Trophoblast cell (in vitro differentiated cells and primary cell): ENCODE measurements at regions not wholly inside any gene's neighbourhood (a gene's known extent, or its start where the extent isn't known, plus 50 kb on each side); places are given as distances from the start of the nearest gene placed in this dataset.

Source experiments
- DNase-seq, 2 donors: peaks; one replicate each; pipeline ENCODE4 v3.0.0-alpha.2; 2016
- H2AFZ ChIP-seq: 2 replicates; pipeline ENCODE4 v1.6.1; 2013; ENCODE audit warnings: low read length, moderate library complexity, mild to moderate bottlenecking; ENCODE audit not compliant: insufficient read depth, poor library complexity
- H2AK5ac ChIP-seq: 2 replicates; pipeline ENCODE4 v1.6.1; 2013; ENCODE audit warnings: mild to moderate bottlenecking, low read length
- H2BK120ac ChIP-seq: 2 replicates; pipeline ENCODE4 v1.6.1; 2013; ENCODE audit warnings: low read length, mild to moderate bottlenecking, moderate library complexity; ENCODE audit not compliant: insufficient read depth, poor library complexity
- H2BK12ac ChIP-seq: 2 replicates; pipeline ENCODE4 v1.6.1; 2013; ENCODE audit warnings: mild to moderate bottlenecking, low read length, moderate library complexity
- H2BK5ac ChIP-seq: 2 replicates; pipeline ENCODE4 v1.6.1; 2013; ENCODE audit warnings: low read length, low read depth, moderate library complexity, mild to moderate bottlenecking; ENCODE audit not compliant: poor library complexity
- H3K14ac ChIP-seq: 2 replicates; pipeline ENCODE4 v1.6.1; 2013; ENCODE audit warnings: mild to moderate bottlenecking, low read length
- H3K18ac ChIP-seq: 2 replicates; pipeline ENCODE4 v1.6.1; 2013; ENCODE audit warnings: mild to moderate bottlenecking, low read length
- H3K23ac ChIP-seq: 2 replicates; pipeline ENCODE4 v1.6.1; 2013; ENCODE audit warnings: low read length
- H3K27ac ChIP-seq: 2 replicates; pipeline ENCODE4 v1.5.1; 2013; ENCODE audit warnings: low read depth, mild to moderate bottlenecking, inconsistent platforms, low read length, moderate library complexity
- H3K27me3 ChIP-seq: 2 replicates; pipeline ENCODE4 v1.6.1; 2013; ENCODE audit warnings: inconsistent platforms, mild to moderate bottlenecking, low read length, moderate library complexity; ENCODE audit not compliant: insufficient read depth
- H3K36me3 ChIP-seq, 2 experiments: 1 replicate in 1 of 2; 2 replicates in 1 of 2; pipeline ENCODE4 v1.6.1; 2013; ENCODE audit warnings: low read length in 2 of 2, mild to moderate bottlenecking in 2 of 2, moderate library complexity in 1 of 2; ENCODE audit not compliant: insufficient read depth in 2 of 2, control insufficient read depth in 1 of 2
- H3K4ac ChIP-seq: 2 replicates; pipeline ENCODE4 v1.6.1; 2013; ENCODE audit warnings: low read depth, mild to moderate bottlenecking, low read length, moderate library complexity
- H3K4me1 ChIP-seq, 2 experiments: 1 replicate in 1 of 2; 2 replicates in 1 of 2; pipeline ENCODE4 v1.6.1; 2013; ENCODE audit warnings: low read length in 2 of 2, mild to moderate bottlenecking in 2 of 2, moderate library complexity in 1 of 2; ENCODE audit not compliant: insufficient read depth in 2 of 2, control insufficient read depth in 1 of 2
- H3K4me2 ChIP-seq: 2 replicates; pipeline ENCODE4 v1.6.1; 2013; ENCODE audit warnings: inconsistent platforms, mild to moderate bottlenecking, low read length, moderate library complexity
- H3K4me3 ChIP-seq: 2 replicates; pipeline ENCODE4 v1.5.1; 2013; ENCODE audit warnings: mild to moderate bottlenecking, low read depth, low read length, inconsistent platforms
- H3K79me1 ChIP-seq: one replicate; pipeline ENCODE4 v1.6.1; 2013; ENCODE audit warnings: low read length
- H3K79me2 ChIP-seq: 2 replicates; pipeline ENCODE4 v1.6.1; 2013; ENCODE audit warnings: low read length, mild to moderate bottlenecking; ENCODE audit not compliant: control insufficient read depth, insufficient read depth, poor library complexity
- H3K9ac ChIP-seq: 2 replicates; pipeline ENCODE4 v1.6.1; 2013; ENCODE audit warnings: mild to moderate bottlenecking, low read length
- H3K9me3 ChIP-seq: 2 replicates; pipeline ENCODE4 v1.6.1; 2013; ENCODE audit warnings: low read depth, mild to moderate bottlenecking, control low read depth, inconsistent platforms, low read length; ENCODE audit not compliant: insufficient read depth
- H4K12ac ChIP-seq: 2 replicates; pipeline ENCODE4 v1.6.1; 2013; ENCODE audit warnings: low read depth, mild to moderate bottlenecking, low read length, moderate library complexity
- H4K8ac ChIP-seq: 2 replicates; pipeline ENCODE4 v1.6.1; 2013; ENCODE audit warnings: low read depth, mild to moderate bottlenecking, low read length, moderate library complexity
- H4K91ac ChIP-seq: one replicate; pipeline ENCODE4 v1.6.1; 2013; ENCODE audit warnings: low read depth, mild to moderate bottlenecking, low read length, moderate library complexity
- WGBS: extraction: QIAGEN DNeasy Blood & Tissue Kit; methylation state at CpG from one replicate; pipeline ENCODE4 v1.1.7; 2013; ENCODE audit warnings: missing lambda C conversion rate; ENCODE audit not compliant: insufficient read length, insufficient coverage; ENCODE audit errors: extremely low coverage; 5-methylcytosine and 5-hydroxymethylcytosine counted together

- Histone ChIP-seq H3K9me3 (no peaks in the 10 kb centered on the region), H3K4me1 (no peaks in the 10 kb centered on the region), H3K9ac (no peak overlapping the region), H2BK12ac (no peak overlapping the region), H4K91ac (no peak overlapping the region), H3K36me3 (no peaks in the 10 kb centered on the region), H4K8ac (no peak overlapping the region), H3K4ac (no peak overlapping the region), H2BK120ac (no peak overlapping the region), H3K79me2 (no peaks in the 10 kb centered on the region), H3K18ac (no peak overlapping the region), H3K14ac (no peak overlapping the region), H3K27me3 (no peaks in the 10 kb centered on the region), H2AK5ac (no peak overlapping the region), H3K27ac (no peak overlapping the region), H4K12ac (no peak overlapping the region), H3K4me2 (no peak overlapping the region), H3K23ac (no peak overlapping the region), H2BK5ac (no peak overlapping the region), H3K4me3 (no peak overlapping the region), H2AFZ (no peak overlapping the region), H3K79me1 (no peaks in the 10 kb centered on the region)
- WGBS: no CpG with 5 or more reads among the region's 4 CpGs
- DNase-seq: no peak
These were observed 78.9 kb upstream of the MROH9 start for GRCh38 chr1:170856455-170856854.

- Histone ChIP-seq H3K4me1 (no peaks in the 10 kb centered on the region), H3K4me3 (no peak overlapping the region), H4K91ac (no peak overlapping the region), H3K27ac (no peak overlapping the region), H2BK5ac (no peak overlapping the region), H4K8ac (no peak overlapping the region), H2BK120ac (no peak overlapping the region), H3K79me1 (no peaks in the 10 kb centered on the region), H4K12ac (no peak overlapping the region), H3K27me3 (no peaks in the 10 kb centered on the region), H3K9ac (no peak overlapping the region), H3K23ac (no peak overlapping the region), H3K79me2 (no peaks in the 10 kb centered on the region), H3K18ac (no peak overlapping the region), H3K36me3 (no peaks in the 10 kb centered on the region), H2BK12ac (no peak overlapping the region), H2AK5ac (no peak overlapping the region), H3K14ac (no peak overlapping the region), H3K9me3 (no peaks in the 10 kb centered on the region), H3K4me2 (no peak overlapping the region), H2AFZ (no peak overlapping the region), H3K4ac (no peak overlapping the region)
- DNase-seq: no peak
These were observed 77.4 kb upstream of the MROH9 start for GRCh38 chr1:170857955-170858354.

- Histone ChIP-seq H3K9me3 (no peaks in the 10 kb centered on the region), H3K9ac (no peak overlapping the region), H2BK120ac (no peak overlapping the region), H3K4me3 (no peak overlapping the region), H2BK12ac (no peak overlapping the region), H3K36me3 (no peaks in the 10 kb centered on the region), H4K91ac (no peak overlapping the region), H2BK5ac (no peak overlapping the region), H4K8ac (no peak overlapping the region), H4K12ac (no peak overlapping the region), H3K18ac (no peak overlapping the region), H3K4me2 (no peak overlapping the region), H3K79me1 (no peaks in the 10 kb centered on the region), H3K14ac (no peak overlapping the region), H2AFZ (no peak overlapping the region), H3K23ac (no peak overlapping the region), H3K4me1 (no peaks in the 10 kb centered on the region), H2AK5ac (no peak overlapping the region), H3K27ac (no peak overlapping the region), H3K79me2 (no peaks in the 10 kb centered on the region), H3K27me3 (no peaks in the 10 kb centered on the region), H3K4ac (no peak overlapping the region)
- no peak for DNase-seq
- no CpG with 5 or more reads among the region's 1 CpG for WGBS
These were observed 71.7 kb upstream of the MROH9 start for GRCh38 chr1:170863621-170864020.

GRCh38 chr1:170864238-170864637 is 71.1 kb upstream of the MROH9 start:
- no peaks in the 10 kb centered on the region for H3K27me3 ChIP-seq
- no peak overlapping the region for H4K8ac ChIP-seq
- no peak overlapping the region for H2BK120ac ChIP-seq
- no peak overlapping the region for H3K4me2 ChIP-seq
- H3K27ac ChIP-seq: no peak overlapping the region
- no peak overlapping the region for H3K18ac ChIP-seq
- H3K4me1 ChIP-seq: no peaks in the 10 kb centered on the region
- no peak overlapping the region for H2BK12ac ChIP-seq
- WGBS: no CpG with 5 or more reads among the region's 3 CpGs
- no peak overlapping the region for H3K23ac ChIP-seq
- H3K4ac ChIP-seq: no peak overlapping the region
- H3K9ac ChIP-seq: no peak overlapping the region
- DNase-seq: no peak
- H2BK5ac ChIP-seq: no peak overlapping the region
- H3K79me1 ChIP-seq: no peaks in the 10 kb centered on the region
- H3K14ac ChIP-seq: no peak overlapping the region
- no peak overlapping the region for H4K91ac ChIP-seq
- H2AK5ac ChIP-seq: no peak overlapping the region
- no peaks in the 10 kb centered on the region for H3K36me3 ChIP-seq
- no peak overlapping the region for H4K12ac ChIP-seq
- no peaks in the 10 kb centered on the region for H3K79me2 ChIP-seq
- no peak overlapping the region for H3K4me3 ChIP-seq
- H3K9me3 ChIP-seq: no peaks in the 10 kb centered on the region
- H2AFZ ChIP-seq: no peak overlapping the region
